ENCODE measurements at regions not wholly inside any gene's neighbourhood (a gene's known extent, or its start where the extent isn't known, plus 50 kb on each side); places are given as distances from the start of the nearest gene placed in this dataset.

DNA sequence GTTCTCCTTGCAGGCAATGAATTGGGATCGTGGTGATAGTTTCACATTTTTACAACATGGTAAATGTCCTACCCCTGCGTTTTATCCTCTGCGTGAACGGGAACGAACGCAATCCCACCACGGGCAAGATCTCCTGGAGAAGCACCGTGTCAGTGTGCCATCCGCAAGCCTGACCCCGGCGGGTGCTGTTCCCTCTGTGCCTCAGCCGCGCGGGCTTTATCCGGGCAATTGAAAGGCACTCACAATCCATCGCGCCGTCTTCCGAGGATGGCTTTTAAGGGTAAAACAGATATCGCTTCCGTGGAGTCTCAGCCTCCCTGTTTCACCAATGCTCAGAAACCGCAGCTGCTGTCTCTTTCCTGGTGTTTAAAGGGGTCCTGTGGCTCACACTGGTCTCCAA lies 1387.5 kb downstream of the BRD1 start:
- Histone ChIP-seq H3K36me3 (ENCODE audit: control insufficient read depth, insufficient read depth, low read length) (no peaks in the 10 kb centered on the region), H3K4me1 (ENCODE audit: control insufficient read depth, insufficient read depth, low read length) (no peaks in the 10 kb centered on the region), H3K4me3 (ENCODE audit: low read depth in 2 of 2, low read length in 2 of 2) (no peak overlapping the region), H3K9me3 (ENCODE audit: control insufficient read depth, insufficient read depth, low read depth, low read length) (no peaks in the 10 kb centered on the region), H3K27ac (ENCODE audit: low read length) (no peak overlapping the region), H3K27me3 (ENCODE audit: control insufficient read depth, insufficient read depth, low read length) (no peaks in the 10 kb centered on the region; the same call in 1 of the 2 replicates)
- ATAC-seq (no peak), DNase-seq (ENCODE audit: low read depth, low spot score) (no peak)
- intact Hi-C loops (cut with micrococcal nuclease; ENCODE audit: unreplicated experiment) (no loop called here), in situ Hi-C loops (cut with HindIII; ENCODE audit: low pct_unique_long_range_greater_than_20kb, low sequenced_read_pairs) (no loop called here)
- ChIA-PET POLR2A (no interaction called here), CTCF (no interaction called here)
- TF ChIP-seq SIN3A (IDR thresholded peaks at IDR 0.05; ENCODE audit: borderline replicate concordance, insufficient read depth, low read depth, low read length) (no peak), POLR2AphosphoS5 (IDR thresholded peaks at IDR 0.05; ENCODE audit: low read depth, low read length) (no peak), TCF7L2 (IDR thresholded peaks at IDR 0.05; ENCODE audit: low read depth, low read length) (no peak)
- TF ChIP-seq, protein P1, sequence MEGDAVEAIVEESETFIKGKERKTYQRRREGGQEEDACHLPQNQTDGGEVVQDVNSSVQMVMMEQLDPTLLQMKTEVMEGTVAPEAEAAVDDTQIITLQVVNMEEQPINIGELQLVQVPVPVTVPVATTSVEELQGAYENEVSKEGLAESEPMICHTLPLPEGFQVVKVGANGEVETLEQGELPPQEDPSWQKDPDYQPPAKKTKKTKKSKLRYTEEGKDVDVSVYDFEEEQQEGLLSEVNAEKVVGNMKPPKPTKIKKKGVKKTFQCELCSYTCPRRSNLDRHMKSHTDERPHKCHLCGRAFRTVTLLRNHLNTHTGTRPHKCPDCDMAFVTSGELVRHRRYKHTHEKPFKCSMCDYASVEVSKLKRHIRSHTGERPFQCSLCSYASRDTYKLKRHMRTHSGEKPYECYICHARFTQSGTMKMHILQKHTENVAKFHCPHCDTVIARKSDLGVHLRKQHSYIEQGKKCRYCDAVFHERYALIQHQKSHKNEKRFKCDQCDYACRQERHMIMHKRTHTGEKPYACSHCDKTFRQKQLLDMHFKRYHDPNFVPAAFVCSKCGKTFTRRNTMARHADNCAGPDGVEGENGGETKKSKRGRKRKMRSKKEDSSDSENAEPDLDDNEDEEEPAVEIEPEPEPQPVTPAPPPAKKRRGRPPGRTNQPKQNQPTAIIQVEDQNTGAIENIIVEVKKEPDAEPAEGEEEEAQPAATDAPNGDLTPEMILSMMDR (IDR thresholded peaks at IDR 0.05) = no peak
- TF ChIP-seq, protein P2, sequence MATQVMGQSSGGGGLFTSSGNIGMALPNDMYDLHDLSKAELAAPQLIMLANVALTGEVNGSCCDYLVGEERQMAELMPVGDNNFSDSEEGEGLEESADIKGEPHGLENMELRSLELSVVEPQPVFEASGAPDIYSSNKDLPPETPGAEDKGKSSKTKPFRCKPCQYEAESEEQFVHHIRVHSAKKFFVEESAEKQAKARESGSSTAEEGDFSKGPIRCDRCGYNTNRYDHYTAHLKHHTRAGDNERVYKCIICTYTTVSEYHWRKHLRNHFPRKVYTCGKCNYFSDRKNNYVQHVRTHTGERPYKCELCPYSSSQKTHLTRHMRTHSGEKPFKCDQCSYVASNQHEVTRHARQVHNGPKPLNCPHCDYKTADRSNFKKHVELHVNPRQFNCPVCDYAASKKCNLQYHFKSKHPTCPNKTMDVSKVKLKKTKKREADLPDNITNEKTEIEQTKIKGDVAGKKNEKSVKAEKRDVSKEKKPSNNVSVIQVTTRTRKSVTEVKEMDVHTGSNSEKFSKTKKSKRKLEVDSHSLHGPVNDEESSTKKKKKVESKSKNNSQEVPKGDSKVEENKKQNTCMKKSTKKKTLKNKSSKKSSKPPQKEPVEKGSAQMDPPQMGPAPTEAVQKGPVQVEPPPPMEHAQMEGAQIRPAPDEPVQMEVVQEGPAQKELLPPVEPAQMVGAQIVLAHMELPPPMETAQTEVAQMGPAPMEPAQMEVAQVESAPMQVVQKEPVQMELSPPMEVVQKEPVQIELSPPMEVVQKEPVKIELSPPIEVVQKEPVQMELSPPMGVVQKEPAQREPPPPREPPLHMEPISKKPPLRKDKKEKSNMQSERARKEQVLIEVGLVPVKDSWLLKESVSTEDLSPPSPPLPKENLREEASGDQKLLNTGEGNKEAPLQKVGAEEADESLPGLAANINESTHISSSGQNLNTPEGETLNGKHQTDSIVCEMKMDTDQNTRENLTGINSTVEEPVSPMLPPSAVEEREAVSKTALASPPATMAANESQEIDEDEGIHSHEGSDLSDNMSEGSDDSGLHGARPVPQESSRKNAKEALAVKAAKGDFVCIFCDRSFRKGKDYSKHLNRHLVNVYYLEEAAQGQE (IDR thresholded peaks at IDR 0.05; ENCODE audit: insufficient read depth in 1 of 2, low read depth in 2 of 2, low read length in 1 of 2) = no peak
- no TSS peak for BruUV-seq (replicated peaks)

DNA sequence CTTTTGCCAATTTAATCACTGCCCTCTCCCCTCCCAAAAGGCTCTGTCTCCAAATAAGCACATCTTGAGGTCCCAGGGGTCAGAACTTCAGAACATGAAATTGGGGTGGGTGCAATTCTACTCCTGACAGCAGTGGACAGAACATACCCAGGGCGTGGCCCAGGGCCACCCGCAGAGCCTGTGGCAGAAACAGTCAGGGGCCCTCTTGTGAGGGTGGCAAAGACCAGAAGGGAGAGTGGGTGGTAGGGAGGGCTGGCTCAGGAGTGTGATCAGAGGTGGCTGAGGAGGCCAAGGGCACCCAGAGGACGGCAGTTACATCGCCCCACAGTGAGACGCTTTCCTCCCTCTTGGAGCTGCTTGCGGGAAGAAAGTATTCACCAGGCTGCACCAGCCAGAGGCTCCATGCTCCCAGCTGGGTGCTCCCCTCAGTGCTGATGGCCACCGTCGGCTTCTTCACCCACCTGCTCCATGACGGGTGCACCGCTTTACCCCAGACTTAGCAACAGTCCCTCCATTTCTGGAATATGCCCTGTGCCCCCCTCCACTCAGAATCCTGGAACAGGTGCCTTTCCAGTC lies 1388.0 kb downstream of the BRD1 start:
- ATAC-seq = no peak
- Histone ChIP-seq H3K36me3 (ENCODE audit: control insufficient read depth, insufficient read depth, low read length) (no peaks in the 10 kb centered on the region), H3K9me3 (ENCODE audit: control insufficient read depth, insufficient read depth, low read depth, low read length) (no peaks in the 10 kb centered on the region), H3K27ac (ENCODE audit: low read length) (no peak overlapping the region), H3K4me3 (ENCODE audit: low read depth in 2 of 2, low read length in 2 of 2) (no peak overlapping the region), H3K27me3 (ENCODE audit: control insufficient read depth, insufficient read depth, low read length) (no peaks in the 10 kb centered on the region; the same call in 1 of the 2 replicates), H3K4me1 (ENCODE audit: control insufficient read depth, insufficient read depth, low read length) (no peaks in the 10 kb centered on the region)
- POLR2A ChIA-PET = no interaction called here
- DNase-seq (ENCODE audit: low read depth, low spot score) = no peak
- intact Hi-C loops (cut with micrococcal nuclease; ENCODE audit: unreplicated experiment) (no loop called here), in situ Hi-C loops (cut with HindIII; ENCODE audit: low pct_unique_long_range_greater_than_20kb, low sequenced_read_pairs) (no loop called here)
- CTCF ChIA-PET = no interaction called here
- TF ChIP-seq, protein P1 (IDR thresholded peaks at IDR 0.05) = no peak
- TF ChIP-seq POLR2AphosphoS5 (IDR thresholded peaks at IDR 0.05; ENCODE audit: low read depth, low read length) (no peak), SIN3A (IDR thresholded peaks at IDR 0.05; ENCODE audit: borderline replicate concordance, insufficient read depth, low read depth, low read length) (no peak), TCF7L2 (IDR thresholded peaks at IDR 0.05; ENCODE audit: low read depth, low read length) (no peak)
- TF ChIP-seq, protein P2 (IDR thresholded peaks at IDR 0.05; ENCODE audit: insufficient read depth in 1 of 2, low read depth in 2 of 2, low read length in 1 of 2) = no peak
- BruUV-seq (replicated peaks) = no TSS peak

Data from Panc1 (cell line).